HG03432 (cell line): ENCODE measurements at regions not wholly inside any gene's neighbourhood (a gene's known extent, or its start where the extent isn't known, plus 50 kb on each side); places are given as distances from the start of the nearest gene placed in this dataset.
A peak's percentile ranks its signal among the peaks of the same experiment; 100 is the strongest.
"Not testable (repeated sequence)": the region's sequence is repeated elsewhere in the genome, so short reads cannot be mapped to it uniquely, and the experiment has no call there.

Experiments
- ATAC-seq: cut with Tn5 transposase; IDR thresholded peaks from one replicate; pipeline ENCODE4 v1.9.1; 2021; ENCODE audit warnings: mild to moderate bottlenecking, moderate library complexity; ENCODE audit not compliant: unreplicated experiment

- peak; percentile 52 for ATAC-seq
Measured at GRCh38 chr1:146297781-146298574, 69.2 kb upstream of the NOTCH2NLA start.

GRCh38 chr1:146292940-146293936 lies 64.4 kb upstream of the NOTCH2NLA start:
- peak; percentile 52 for ATAC-seq

GRCh38 chr1:146292424-146292823 lies 63.6 kb upstream of the NOTCH2NLA start:
- ATAC-seq, result not testable (repeated sequence)

- ATAC-seq, result not testable (repeated sequence)
Measured at GRCh38 chr1:146287881-146288280, 59.1 kb upstream of the NOTCH2NLA start.

GRCh38 chr1:146284760-146285159 lies 55.9 kb upstream of the NOTCH2NLA start:
- peak; percentile 56 for ATAC-seq

GRCh38 chr1:146283527-146283880 lies 54.7 kb upstream of the NOTCH2NLA start:
- peak; percentile 45 for ATAC-seq

- peak; percentile 76 for ATAC-seq
Measured at GRCh38 chr1:146282807-146283526, 54.1 kb upstream of the NOTCH2NLA start.

GRCh38 chr1:146281522-146281921 lies 52.7 kb upstream of the NOTCH2NLA start:
- ATAC-seq, result not testable (repeated sequence)

GRCh38 chr1:146278758-146279157 lies 49.9 kb upstream of the NOTCH2NLA start:
- ATAC-seq, result not testable (repeated sequence)
